ENCODE measurements at regions not wholly inside any gene's neighbourhood (a gene's known extent, or its start where the extent isn't known, plus 50 kb on each side); places are given as distances from the start of the nearest gene placed in this dataset.

- Histone ChIP-seq H3K27me3 (replicated peaks; ENCODE audit: insufficient read depth, low read depth, low read length, poor library complexity) (no peaks in the 10 kb centered on the region), H3K4me3 (ENCODE audit: low read depth, low read length, poor library complexity, severe bottlenecking) (no peak overlapping the region), H3K4me1 (ENCODE audit: insufficient read depth, low read length, poor library complexity, severe bottlenecking) (peaks cover 3% of the 10 kb centered on the region), H3K36me3 (ENCODE audit: insufficient read depth, low read length, poor library complexity, severe bottlenecking) (no peaks in the 10 kb centered on the region), H3K27ac (ENCODE audit: low read depth, low read length, poor library complexity, severe bottlenecking) (no peak overlapping the region), H3K9me3 (ENCODE audit: low read depth, low read length, poor library complexity, severe bottlenecking) (no peaks in the 10 kb centered on the region)
- TF ChIP-seq EZH2 (IDR thresholded peaks at IDR 0.05; ENCODE audit: borderline replicate concordance, low read depth, low read length, poor library complexity, severe bottlenecking) (no peak), CTCF (conservative IDR thresholded peaks at IDR 0.05; ENCODE audit: low read depth, low read length) (no peak)
- ChIA-PET POLR2A (ENCODE audit: low non-redundant PET) (no interaction called here), CTCF (no interaction called here)
- no peak for DNase-seq (ENCODE audit: low spot score)
- no TSS peak for BruUV-seq (replicated peaks)
- intact Hi-C loops (cut with micrococcal nuclease; ENCODE audit: unreplicated experiment): no loop called here
Measured at GRCh38 chr12:74885775-74886174, 323.9 kb downstream of the KCNC2 start.

- Histone ChIP-seq H3K27me3 (replicated peaks; ENCODE audit: insufficient read depth, low read depth, low read length, poor library complexity) (no peaks in the 10 kb centered on the region), H3K4me1 (ENCODE audit: insufficient read depth, low read length, poor library complexity, severe bottlenecking) (peaks cover 3% of the 10 kb centered on the region), H3K4me3 (ENCODE audit: low read depth, low read length, poor library complexity, severe bottlenecking) (no peak overlapping the region), H3K36me3 (ENCODE audit: insufficient read depth, low read length, poor library complexity, severe bottlenecking) (no peaks in the 10 kb centered on the region), H3K27ac (ENCODE audit: low read depth, low read length, poor library complexity, severe bottlenecking) (no peak overlapping the region), H3K9me3 (ENCODE audit: low read depth, low read length, poor library complexity, severe bottlenecking) (no peaks in the 10 kb centered on the region)
- ChIA-PET CTCF (no interaction called here), POLR2A (ENCODE audit: low non-redundant PET) (no interaction called here)
- TF ChIP-seq EZH2 (IDR thresholded peaks at IDR 0.05; ENCODE audit: borderline replicate concordance, low read depth, low read length, poor library complexity, severe bottlenecking) (no peak), CTCF (conservative IDR thresholded peaks at IDR 0.05; ENCODE audit: low read depth, low read length) (no peak)
- no TSS peak for BruUV-seq (replicated peaks)
- DNase-seq (ENCODE audit: low spot score): no peak
- intact Hi-C loops (cut with micrococcal nuclease; ENCODE audit: unreplicated experiment): no loop called here
Measured at GRCh38 chr12:74889073-74889472, 320.6 kb downstream of the KCNC2 start.

- no peaks in the 10 kb centered on the region for H3K27me3 ChIP-seq (replicated peaks; ENCODE audit: insufficient read depth, low read depth, low read length, poor library complexity)
- POLR2A ChIA-PET (ENCODE audit: low non-redundant PET): no interaction called here
- BruUV-seq (replicated peaks): no TSS peak
Measured at GRCh38 chr12:74889563-74890236, 319.9 kb downstream of the KCNC2 start.

More at GRCh38 chr12:74889563-74890236, 319.9 kb downstream of the KCNC2 start:
- peaks cover 3% of the 10 kb centered on the region for H3K4me1 ChIP-seq (ENCODE audit: insufficient read depth, low read length, poor library complexity, severe bottlenecking)
- intact Hi-C loops (cut with micrococcal nuclease; ENCODE audit: unreplicated experiment): no loop called here
- CTCF ChIA-PET: interaction anchor here (1.0 kb wide), 1 partner anchor 14 kb away, joined by 3 read pairs; no protein-coding TSS in a partner anchor
- no peaks in the 10 kb centered on the region for H3K36me3 ChIP-seq (ENCODE audit: insufficient read depth, low read length, poor library complexity, severe bottlenecking)
- no peaks in the 10 kb centered on the region for H3K9me3 ChIP-seq (ENCODE audit: low read depth, low read length, poor library complexity, severe bottlenecking)
- no peak overlapping the region for H3K4me3 ChIP-seq (ENCODE audit: low read depth, low read length, poor library complexity, severe bottlenecking)
- no peak overlapping the region for H3K27ac ChIP-seq (ENCODE audit: low read depth, low read length, poor library complexity, severe bottlenecking)
- no peak for TF ChIP-seq CTCF (conservative IDR thresholded peaks at IDR 0.05; ENCODE audit: low read depth, low read length)
- no peak for TF ChIP-seq EZH2 (IDR thresholded peaks at IDR 0.05; ENCODE audit: borderline replicate concordance, low read depth, low read length, poor library complexity, severe bottlenecking)
- no peak for DNase-seq (ENCODE audit: low spot score)

All from A673 (cell line).